CD8-positive, alpha-beta memory T cell (primary cell): ENCODE measurements at regions not wholly inside any gene's neighbourhood (a gene's known extent, or its start where the extent isn't known, plus 50 kb on each side); places are given as distances from the start of the nearest gene placed in this dataset.

Source experiments
- CTCF ChIA-PET: fragments of 350-600 bp; sonication (Branson Sonifier 250); formaldehyde crosslinking; loops from one replicate; lab custom pipeline; 2021; ENCODE audit warnings: antibody characterized with exemption; lab: Charles Lee
- POLR2A ChIA-PET: fragments of 350-600 bp; sonication (Branson Sonifier 250); formaldehyde crosslinking; loops from one replicate; lab custom pipeline; 2021; ENCODE audit warnings: antibody characterized with exemption; lab: Charles Lee
- DNase-seq, 5 donors: peaks; one replicate each; pipeline versions ENCODE4 v3.0.0 to v3.0.0-alpha.2; 2020 to 2022; ENCODE audit warnings: mixed read lengths in 1 of 5
- H3K27ac ChIP-seq: one replicate; pipeline ENCODE4 v1.7.0; 2013; ENCODE audit warnings: low read depth, mild to moderate bottlenecking, low read length, moderate library complexity
- H3K27me3 ChIP-seq: 2 replicates; pipeline ENCODE4 v1.7.0; 2013; ENCODE audit warnings: low read length, mild to moderate bottlenecking; ENCODE audit not compliant: insufficient read depth, poor library complexity, severe bottlenecking
- H3K36me3 ChIP-seq: 2 replicates; pipeline ENCODE4 v1.7.0; 2013; ENCODE audit warnings: mild to moderate bottlenecking, low read length, moderate library complexity; ENCODE audit not compliant: insufficient read depth
- H3K4me1 ChIP-seq: 2 replicates; pipeline ENCODE4 v1.7.0; 2013; ENCODE audit warnings: mild to moderate bottlenecking, low read length, moderate library complexity; ENCODE audit not compliant: insufficient read depth
- H3K4me3 ChIP-seq: 2 replicates; pipeline ENCODE4 v1.7.0; 2013; ENCODE audit warnings: mild to moderate bottlenecking, low read length
- H3K9me3 ChIP-seq: 2 replicates; pipeline ENCODE4 v1.7.0; 2013; ENCODE audit warnings: mild to moderate bottlenecking, low read length
- H3K27ac Mint-ChIP-seq, 8 donors: one replicate each; pipeline ENCODE4 v1.8.0; 2020 to 2021; ENCODE audit warnings: mixed read lengths in 8 of 8, mild to moderate bottlenecking in 6 of 8, inconsistent platforms in 3 of 8, moderate library complexity in 3 of 8
- H3K27me3 Mint-ChIP-seq, 2 donors: one replicate each; pipeline ENCODE4 v1.8.0; 2020 to 2021; ENCODE audit warnings: mixed read lengths in 2 of 2, mild to moderate bottlenecking in 1 of 2, moderate library complexity in 1 of 2
- H3K36me3 Mint-ChIP-seq, 3 donors: one replicate each; pipeline ENCODE4 v1.8.0; 2020 to 2021; ENCODE audit warnings: mixed read lengths in 3 of 3, inconsistent platforms in 1 of 3, mild to moderate bottlenecking in 1 of 3
- H3K4me1 Mint-ChIP-seq, 3 donors: one replicate each; pipeline ENCODE4 v1.8.0; 2020 to 2021; ENCODE audit warnings: mixed read lengths in 3 of 3, inconsistent platforms in 1 of 3, mild to moderate bottlenecking in 1 of 3
- H3K4me3 Mint-ChIP-seq, 7 donors: one replicate each; pipeline ENCODE4 v1.8.0; 2020 to 2021; ENCODE audit warnings: mixed read lengths in 7 of 7, mild to moderate bottlenecking in 6 of 7, moderate library complexity in 4 of 7, inconsistent platforms in 2 of 7
- H3K9me3 Mint-ChIP-seq, 5 donors: one replicate each; pipeline ENCODE4 v1.8.0; 2020 to 2022; ENCODE audit warnings: mixed read lengths in 5 of 5, mild to moderate bottlenecking in 3 of 5, moderate library complexity in 2 of 5, inconsistent platforms in 1 of 5

DNA sequence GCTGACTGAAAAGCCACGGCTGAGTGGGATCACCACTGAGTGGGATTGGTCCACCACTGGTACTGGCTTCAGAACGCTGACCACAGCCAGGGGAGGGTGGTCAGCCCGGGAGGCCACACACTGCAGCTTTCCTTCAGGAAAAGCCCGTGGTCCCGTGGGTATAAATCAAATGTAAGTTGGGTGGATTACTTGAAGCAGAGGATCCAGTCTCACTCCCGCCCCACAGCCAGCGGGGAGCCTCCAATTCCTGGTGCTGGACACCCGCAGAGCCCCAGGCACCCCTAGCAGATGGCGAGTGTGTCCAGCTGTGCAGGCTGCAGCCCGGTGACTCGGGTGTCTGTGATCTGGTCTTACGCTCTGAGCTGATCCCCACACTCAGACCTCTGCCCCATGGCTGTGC lies 231.1 kb upstream of the ZNF32 start:
- no peak overlapping the region for H3K4me3 ChIP-seq
- H3K9me3 ChIP-seq = no peaks in the 10 kb centered on the region
- Mint-ChIP-seq H3K4me1 (no peaks in the 10 kb centered on the region), H3K27me3 (peaks cover 0 to 4% of the 10 kb centered on the region in 2 donors), H3K36me3 (no peaks in the 10 kb centered on the region), H3K27ac (no peak overlapping the region), H3K4me3 (no peak overlapping the region), H3K9me3 (no peaks in the 10 kb centered on the region)
- H3K27me3 ChIP-seq = no peaks in the 10 kb centered on the region
- H3K4me1 ChIP-seq = no peaks in the 10 kb centered on the region
- no peaks in the 10 kb centered on the region for H3K36me3 ChIP-seq
- DNase-seq = no peak
- ChIA-PET CTCF (no interaction called here), POLR2A (no interaction called here)
- no peak overlapping the region for H3K27ac ChIP-seq

DNA sequence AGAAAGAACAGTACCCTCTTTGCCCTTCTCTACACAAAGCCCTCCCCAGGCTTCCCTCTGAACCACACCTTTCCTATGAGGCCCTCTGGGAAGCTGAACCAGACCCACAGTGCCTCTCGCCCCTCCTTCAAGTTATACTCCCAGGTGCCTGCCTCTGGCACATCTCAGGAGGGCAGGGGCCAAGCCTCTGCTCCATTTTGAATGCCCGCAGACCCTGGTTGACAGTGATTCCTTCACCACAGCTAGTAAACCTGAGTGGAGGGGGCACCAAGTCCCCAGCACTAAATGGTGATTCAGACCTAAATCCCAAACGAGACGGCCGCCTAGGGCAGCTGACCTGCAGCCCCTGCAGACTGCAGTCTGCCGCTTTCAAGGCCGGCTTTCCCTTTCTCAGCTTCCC lies 230.5 kb upstream of the ZNF32 start:
- no peaks in the 10 kb centered on the region for H3K9me3 Mint-ChIP-seq
- no peak overlapping the region for H3K27ac Mint-ChIP-seq
- H3K36me3 ChIP-seq = no peaks in the 10 kb centered on the region
- no peak overlapping the region for H3K27ac ChIP-seq
- H3K27me3 ChIP-seq = no peaks in the 10 kb centered on the region
- H3K4me1 ChIP-seq = no peaks in the 10 kb centered on the region
- ChIA-PET CTCF (no interaction called here), POLR2A (no interaction called here)
- no peaks in the 10 kb centered on the region for H3K9me3 ChIP-seq
- no peak for DNase-seq
- H3K27me3 Mint-ChIP-seq = peaks cover 0 to 7% of the 10 kb centered on the region in 2 donors
- H3K4me1 Mint-ChIP-seq = no peaks in the 10 kb centered on the region
- H3K4me3 ChIP-seq = no peak overlapping the region
- no peak overlapping the region for H3K4me3 Mint-ChIP-seq
- no peaks in the 10 kb centered on the region for H3K36me3 Mint-ChIP-seq

DNA sequence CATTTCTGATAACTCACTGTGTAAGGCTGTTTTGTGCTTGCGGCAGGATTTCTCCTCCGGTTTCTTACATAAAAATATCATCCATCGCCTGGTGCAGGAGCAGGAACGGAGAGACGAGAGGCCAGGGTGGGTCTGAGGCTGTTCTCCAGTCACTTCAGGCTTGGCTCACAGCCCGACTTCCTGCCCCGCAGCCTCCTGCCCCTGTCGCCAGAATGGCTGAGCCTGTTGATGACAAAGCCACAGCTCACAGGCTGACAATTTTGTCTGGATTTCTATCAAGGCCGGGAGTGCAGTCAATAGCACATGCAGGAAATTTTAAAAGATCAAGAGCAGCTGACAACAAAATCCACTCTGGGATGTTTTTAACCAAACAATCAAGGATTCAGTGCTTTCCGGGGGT lies 229.7 kb upstream of the ZNF32 start:
- Mint-ChIP-seq H3K36me3 (no peaks in the 10 kb centered on the region), H3K4me1 (no peaks in the 10 kb centered on the region), H3K4me3 (no peak overlapping the region), H3K9me3 (no peaks in the 10 kb centered on the region), H3K27ac (no peak overlapping the region), H3K27me3 (peaks cover 0 to 9% of the 10 kb centered on the region in 2 donors)
- H3K27me3 ChIP-seq = no peaks in the 10 kb centered on the region
- H3K4me3 ChIP-seq = no peak overlapping the region
- no peaks in the 10 kb centered on the region for H3K36me3 ChIP-seq
- no peak overlapping the region for H3K27ac ChIP-seq
- ChIA-PET CTCF (no interaction called here), POLR2A (no interaction called here)
- H3K4me1 ChIP-seq = no peaks in the 10 kb centered on the region
- no peaks in the 10 kb centered on the region for H3K9me3 ChIP-seq
- DNase-seq = no peak

DNA sequence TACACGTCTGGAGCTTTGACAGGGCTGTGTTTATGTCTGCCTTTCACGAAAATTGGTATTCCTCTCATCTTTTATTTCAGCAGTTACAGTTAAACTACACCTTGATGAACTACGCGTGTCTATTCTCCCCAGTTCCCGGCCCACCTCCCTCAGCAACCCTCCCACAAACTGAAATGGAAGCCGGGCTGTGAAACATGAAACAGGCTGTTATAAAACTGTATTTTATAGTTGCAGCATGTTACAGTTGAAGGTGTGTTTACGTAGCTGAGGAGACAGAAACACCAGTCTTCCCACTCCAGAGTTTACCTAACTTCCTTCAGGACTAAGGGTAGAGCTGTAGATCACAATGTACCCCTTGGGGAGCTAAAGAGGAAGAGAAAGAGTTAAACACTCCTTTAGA lies 228.3 kb upstream of the ZNF32 start:
- Mint-ChIP-seq H3K27me3 (peaks cover 0 to 7% of the 10 kb centered on the region in 2 donors), H3K27ac (no peak overlapping the region), H3K9me3 (no peaks in the 10 kb centered on the region), H3K4me3 (no peak overlapping the region), H3K36me3 (no peaks in the 10 kb centered on the region), H3K4me1 (no peaks in the 10 kb centered on the region)
- ChIA-PET POLR2A (no interaction called here), CTCF (no interaction called here)
- H3K27ac ChIP-seq = no peak overlapping the region
- H3K4me1 ChIP-seq = no peaks in the 10 kb centered on the region
- H3K4me3 ChIP-seq = no peak overlapping the region
- H3K9me3 ChIP-seq = no peaks in the 10 kb centered on the region
- H3K36me3 ChIP-seq = no peaks in the 10 kb centered on the region
- no peak for DNase-seq
- no peaks in the 10 kb centered on the region for H3K27me3 ChIP-seq

DNA sequence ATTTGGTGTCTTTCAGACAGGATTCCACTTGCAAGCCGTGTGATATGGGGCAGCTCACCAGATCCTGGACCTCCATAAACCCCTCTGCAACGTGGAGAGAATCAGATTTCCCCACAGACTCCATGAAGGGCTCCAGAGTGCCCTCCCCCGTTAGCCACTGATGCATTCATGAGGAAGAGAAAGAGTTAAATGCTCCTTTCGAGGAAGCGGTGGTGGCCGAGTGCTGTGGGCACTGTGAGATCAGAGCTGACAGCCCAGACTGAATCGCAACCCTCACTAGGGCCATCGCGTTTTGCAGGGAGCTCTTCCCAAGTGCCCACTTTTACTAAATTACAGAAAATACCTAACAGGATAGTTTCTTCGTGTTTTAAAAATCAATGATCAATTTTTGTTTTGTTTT lies 226.3 kb upstream of the ZNF32 start:
- H3K27ac Mint-ChIP-seq = no peak overlapping the region
- no peaks in the 10 kb centered on the region for H3K36me3 ChIP-seq
- no peaks in the 10 kb centered on the region for H3K36me3 Mint-ChIP-seq
- H3K9me3 Mint-ChIP-seq = no peaks in the 10 kb centered on the region
- H3K9me3 ChIP-seq = no peaks in the 10 kb centered on the region
- H3K4me1 ChIP-seq = no peaks in the 10 kb centered on the region
- ChIA-PET POLR2A (no interaction called here), CTCF (no interaction called here)
- no peaks in the 10 kb centered on the region for H3K4me1 Mint-ChIP-seq
- H3K4me3 Mint-ChIP-seq = no peak overlapping the region
- H3K4me3 ChIP-seq = no peak overlapping the region
- no peak overlapping the region for H3K27ac ChIP-seq
- no peaks in the 10 kb centered on the region for H3K27me3 ChIP-seq
- peaks cover 0 to 7% of the 10 kb centered on the region in 2 donors for H3K27me3 Mint-ChIP-seq
- no peak for DNase-seq

DNA sequence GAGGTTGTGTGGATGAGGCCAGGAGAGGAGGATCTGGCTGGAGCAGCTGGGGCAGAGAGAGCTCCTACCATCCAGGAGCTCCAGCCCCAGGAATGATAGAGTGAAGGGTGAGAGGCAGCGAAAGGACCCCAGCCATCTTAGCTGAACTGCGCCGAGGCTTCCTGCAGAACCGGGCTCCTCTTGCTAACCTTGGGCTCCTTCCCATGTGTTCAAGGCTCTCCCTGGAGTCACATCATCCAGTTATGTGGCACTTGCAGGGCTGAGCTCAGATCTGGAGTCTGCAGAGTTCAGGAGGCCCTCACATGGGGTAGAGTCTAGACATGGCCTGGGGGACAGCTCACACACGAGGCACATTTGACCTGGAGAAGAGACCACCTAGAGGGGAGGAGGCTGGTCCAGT lies 225.0 kb upstream of the ZNF32 start:
- H3K27me3 ChIP-seq = no peaks in the 10 kb centered on the region
- no peak overlapping the region for H3K27ac ChIP-seq
- Mint-ChIP-seq H3K36me3 (no peaks in the 10 kb centered on the region), H3K27ac (no peak overlapping the region), H3K4me3 (no peak overlapping the region), H3K27me3 (peaks cover 0 to 7% of the 10 kb centered on the region in 2 donors), H3K9me3 (no peaks in the 10 kb centered on the region), H3K4me1 (no peaks in the 10 kb centered on the region)
- no peak overlapping the region for H3K4me3 ChIP-seq
- no peaks in the 10 kb centered on the region for H3K36me3 ChIP-seq
- no peak for DNase-seq
- no peaks in the 10 kb centered on the region for H3K4me1 ChIP-seq
- POLR2A ChIA-PET = no interaction called here
- CTCF ChIA-PET = no interaction called here
- no peaks in the 10 kb centered on the region for H3K9me3 ChIP-seq

DNA sequence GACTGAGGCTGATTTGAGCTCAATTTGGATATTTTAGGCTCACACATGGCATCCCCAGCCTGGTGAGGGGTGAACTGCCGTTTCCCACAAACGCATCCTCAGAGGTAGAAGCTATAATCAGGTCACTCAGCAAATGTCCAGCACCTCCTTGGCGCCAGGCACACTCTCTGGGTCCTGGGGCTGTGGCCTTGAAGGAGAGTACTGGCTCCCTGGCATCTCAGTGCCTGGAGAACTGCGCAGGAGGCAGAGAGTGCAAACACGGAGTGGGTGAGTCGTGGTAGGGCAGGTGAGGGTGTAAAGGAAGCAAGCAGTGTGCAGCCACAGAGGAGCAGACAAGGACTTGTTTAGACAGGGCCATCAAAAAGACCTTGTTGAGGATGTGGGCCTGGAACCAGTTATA lies 224.0 kb upstream of the ZNF32 start:
- ChIA-PET CTCF (no interaction called here), POLR2A (no interaction called here)
- no peaks in the 10 kb centered on the region for H3K4me1 Mint-ChIP-seq
- H3K9me3 Mint-ChIP-seq = no peaks in the 10 kb centered on the region
- no peaks in the 10 kb centered on the region for H3K36me3 Mint-ChIP-seq
- H3K4me3 ChIP-seq = no peak overlapping the region
- H3K4me3 Mint-ChIP-seq = no peak overlapping the region
- no peak for DNase-seq
- no peaks in the 10 kb centered on the region for H3K36me3 ChIP-seq
- peaks cover 0 to 7% of the 10 kb centered on the region in 2 donors for H3K27me3 Mint-ChIP-seq
- H3K27me3 ChIP-seq = no peaks in the 10 kb centered on the region
- H3K9me3 ChIP-seq = no peaks in the 10 kb centered on the region
- peak overlapping the region in 1 of 8 donors; percentile 4 for H3K27ac Mint-ChIP-seq
- no peak overlapping the region for H3K27ac ChIP-seq
- no peaks in the 10 kb centered on the region for H3K4me1 ChIP-seq

DNA sequence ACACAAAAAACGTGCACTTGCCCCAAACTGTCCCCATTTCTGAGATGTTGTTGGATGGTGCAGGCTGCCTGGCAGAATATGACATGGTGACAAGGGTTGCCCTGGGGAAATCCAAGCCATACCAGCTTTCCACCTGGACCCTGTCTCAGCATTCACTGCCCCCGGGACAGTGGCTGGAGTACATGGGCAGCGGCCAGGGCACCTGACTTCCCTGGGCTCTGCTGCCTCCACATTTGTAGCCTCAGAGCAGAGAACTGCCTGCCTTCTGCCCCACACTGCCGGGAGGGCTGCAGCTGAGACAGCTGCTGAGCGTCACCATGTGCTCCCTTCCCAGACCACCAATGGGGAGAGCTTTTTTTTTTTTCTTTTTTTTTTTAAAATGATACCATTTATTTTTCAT lies 222.9 kb upstream of the ZNF32 start:
- Histone ChIP-seq H3K27me3 (no peaks in the 10 kb centered on the region), H3K9me3 (no peaks in the 10 kb centered on the region), H3K36me3 (no peaks in the 10 kb centered on the region), H3K27ac (no peak overlapping the region), H3K4me1 (no peaks in the 10 kb centered on the region), H3K4me3 (no peak overlapping the region)
- no peak for DNase-seq
- no peak overlapping the region for H3K4me3 Mint-ChIP-seq
- H3K27ac Mint-ChIP-seq = no peak overlapping the region
- H3K4me1 Mint-ChIP-seq = no peaks in the 10 kb centered on the region
- CTCF ChIA-PET = no interaction called here
- no peaks in the 10 kb centered on the region for H3K9me3 Mint-ChIP-seq
- no peaks in the 10 kb centered on the region for H3K36me3 Mint-ChIP-seq
- POLR2A ChIA-PET = no interaction called here
- H3K27me3 Mint-ChIP-seq = peaks cover 0 to 7% of the 10 kb centered on the region in 2 donors

DNA sequence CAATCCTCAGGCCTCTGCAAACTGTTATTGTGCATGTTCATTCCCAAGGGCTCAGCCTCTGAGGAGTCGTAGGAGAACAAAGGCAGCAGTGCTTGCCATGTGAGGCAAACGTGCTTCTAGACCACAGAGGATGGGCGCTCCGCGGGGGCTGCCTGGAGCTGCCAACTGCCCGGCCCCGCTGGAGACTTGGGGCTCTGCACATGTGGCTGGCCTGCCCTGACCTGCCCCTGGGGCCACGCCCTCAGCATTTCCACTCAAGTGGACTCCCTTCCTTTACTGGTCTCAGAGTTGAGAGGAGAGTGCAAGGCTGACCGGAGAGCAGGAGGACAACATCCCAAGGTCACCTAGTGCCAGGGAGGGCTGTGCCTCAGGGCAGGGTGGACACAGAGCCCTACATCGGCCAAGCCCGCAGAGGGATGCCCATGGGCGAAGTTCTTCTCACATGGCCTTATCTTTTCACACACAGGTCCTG lies 222.3 kb upstream of the ZNF32 start:
- peak overlapping the region in 2 of 8 donors; percentile 17 to 64 for H3K27ac Mint-ChIP-seq
- no peak for DNase-seq
- no peak overlapping the region for H3K4me3 Mint-ChIP-seq
- Histone ChIP-seq H3K9me3 (no peaks in the 10 kb centered on the region), H3K4me3 (no peak overlapping the region), H3K36me3 (no peaks in the 10 kb centered on the region), H3K27me3 (no peaks in the 10 kb centered on the region), H3K4me1 (no peaks in the 10 kb centered on the region), H3K27ac (no peak overlapping the region)
- no peaks in the 10 kb centered on the region for H3K36me3 Mint-ChIP-seq
- ChIA-PET POLR2A (no interaction called here), CTCF (no interaction called here)
- no peaks in the 10 kb centered on the region for H3K9me3 Mint-ChIP-seq
- H3K4me1 Mint-ChIP-seq = no peaks in the 10 kb centered on the region
- peaks cover 0 to 9% of the 10 kb centered on the region in 2 donors for H3K27me3 Mint-ChIP-seq
